HCEC 1CT (cell line): ENCODE measurements at regions not wholly inside any gene's neighbourhood (a gene's known extent, or its start where the extent isn't known, plus 50 kb on each side); places are given as distances from the start of the nearest gene placed in this dataset.

Experiments used
- DNase-seq: peaks from one replicate; pipeline ENCODE4 v3.0.0-alpha.2; 2017

GRCh38 chr2:196284144-196284844 lies 112.9 kb upstream of the STK17B start:
- DNase-seq = no peak

GRCh38 chr2:196284866-196285557 lies 113.6 kb upstream of the STK17B start:
- no peak for DNase-seq

GRCh38 chr2:196286821-196287220 lies 115.4 kb upstream of the STK17B start:
- no peak for DNase-seq

GRCh38 chr2:196287523-196287922 lies 116.1 kb upstream of the STK17B start:
- DNase-seq = no peak

GRCh38 chr2:196288006-196288538 lies 116.7 kb upstream of the STK17B start:
- DNase-seq = no peak

GRCh38 chr2:196289000-196289399 lies 117.6 kb upstream of the STK17B start:
- no peak for DNase-seq

- DNase-seq = no peak
These were observed 118.8 kb upstream of the STK17B start for GRCh38 chr2:196290136-196290535.

DNA sequence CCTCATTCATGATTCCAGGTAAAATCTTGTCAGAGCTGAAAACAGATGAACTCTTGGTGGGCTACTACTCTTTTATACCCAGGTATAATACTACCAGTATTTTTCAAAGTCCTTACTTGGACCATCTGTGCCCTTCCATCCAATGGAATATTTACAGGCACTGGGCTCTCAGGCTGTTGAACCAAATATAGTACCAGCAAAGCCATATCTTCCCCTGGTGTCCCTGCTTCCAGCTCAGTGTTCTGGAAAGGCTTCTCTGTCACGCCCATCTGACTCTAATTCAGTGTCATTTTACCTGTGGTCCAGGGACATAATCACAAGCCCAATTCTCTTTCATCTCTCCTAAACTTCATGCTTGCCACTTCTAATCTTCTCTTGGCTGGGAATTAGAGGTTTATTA lies 119.2 kb upstream of the STK17B start:
- no peak for DNase-seq

- no peak for DNase-seq
These were observed 120.0 kb upstream of the STK17B start for GRCh38 chr2:196291426-196291825.

- DNase-seq = no peak
These were observed 120.8 kb upstream of the STK17B start for GRCh38 chr2:196291873-196292800.

DNA sequence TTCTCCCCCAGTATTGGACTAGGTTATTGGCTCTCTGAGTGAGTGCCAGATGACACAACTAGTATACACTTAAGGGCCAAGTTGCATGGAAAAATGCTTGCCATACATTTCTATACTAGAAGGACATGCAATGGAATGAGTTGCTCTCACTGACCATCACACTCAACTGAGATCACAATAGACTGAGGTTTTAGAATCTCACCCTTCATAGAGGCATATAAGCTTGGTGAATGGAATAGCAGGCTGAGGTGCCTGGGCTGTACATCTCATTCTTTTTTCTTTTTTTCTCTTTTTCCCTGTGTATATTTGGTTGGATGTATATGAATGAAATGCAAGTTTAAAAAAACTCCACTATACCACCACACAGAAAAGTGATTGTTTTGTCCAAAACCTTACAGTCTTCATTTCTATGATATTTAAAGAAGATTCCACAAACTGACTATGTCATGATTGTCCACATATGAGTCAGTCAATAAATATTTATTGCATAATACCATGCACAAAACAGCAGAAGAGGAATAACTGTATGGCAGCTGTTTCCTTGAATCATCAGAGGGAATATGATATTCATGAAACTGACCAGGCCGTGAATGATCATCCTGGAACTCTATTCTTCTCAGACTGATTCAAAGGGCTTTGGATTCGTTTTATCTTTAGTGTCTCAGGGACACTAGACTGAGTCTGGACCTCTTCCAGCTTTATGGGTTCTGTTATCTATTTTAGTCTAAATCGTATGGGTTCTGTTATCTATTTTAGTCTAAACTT lies 122.6 kb upstream of the STK17B start:
- peak; percentile 95 for DNase-seq

DNA sequence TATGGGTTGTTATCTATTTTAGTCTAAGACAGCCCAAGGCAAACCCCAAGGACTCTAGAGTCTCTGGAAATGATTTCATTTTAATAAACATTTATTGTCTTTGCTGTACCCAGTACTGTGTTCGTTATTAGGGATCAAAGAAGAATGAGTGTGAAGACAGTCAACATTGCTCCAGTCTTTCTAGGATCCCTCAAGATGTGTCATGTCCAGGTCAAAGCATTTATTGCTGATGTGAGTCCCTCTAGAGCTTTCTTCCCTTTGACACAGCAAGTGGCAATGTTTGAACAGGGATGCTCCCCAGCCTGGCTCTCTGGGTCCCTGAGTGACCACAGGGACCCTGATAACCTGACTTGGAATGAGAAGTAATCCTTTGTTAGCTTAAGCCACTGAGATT lies 123.1 kb upstream of the STK17B start:
- DNase-seq = peak; percentile 47

- DNase-seq = no peak
These were observed 123.6 kb upstream of the STK17B start for GRCh38 chr2:196295005-196295404.

DNA sequence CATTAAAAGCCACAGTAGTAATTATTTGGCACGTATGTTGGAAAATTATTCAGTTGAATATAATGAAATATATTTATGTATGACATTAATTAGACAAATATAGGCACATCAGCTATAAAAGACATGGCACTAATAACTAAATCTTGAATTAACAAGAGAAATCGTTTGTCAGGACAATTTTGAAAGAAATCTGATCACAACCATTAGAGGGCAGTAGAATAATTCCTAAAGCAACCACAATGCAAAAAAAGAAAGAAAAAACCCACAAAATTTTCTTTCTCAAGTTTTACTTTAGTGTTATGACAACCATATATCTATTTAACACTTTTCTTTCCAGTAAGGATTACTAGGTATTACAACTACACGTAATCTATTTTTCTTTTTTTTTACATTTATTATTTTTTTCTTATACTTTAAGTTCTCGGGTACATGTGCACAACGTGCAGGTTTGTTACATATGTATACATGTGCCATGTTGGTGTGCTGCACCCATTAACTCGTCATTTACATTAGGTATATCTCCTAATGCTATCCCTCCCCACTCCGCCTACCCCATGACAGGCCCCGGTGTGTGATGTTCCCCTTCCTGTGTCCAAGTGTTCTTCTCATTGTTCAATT lies 126.8 kb upstream of the STK17B start:
- DNase-seq = peak; percentile 31

DNA sequence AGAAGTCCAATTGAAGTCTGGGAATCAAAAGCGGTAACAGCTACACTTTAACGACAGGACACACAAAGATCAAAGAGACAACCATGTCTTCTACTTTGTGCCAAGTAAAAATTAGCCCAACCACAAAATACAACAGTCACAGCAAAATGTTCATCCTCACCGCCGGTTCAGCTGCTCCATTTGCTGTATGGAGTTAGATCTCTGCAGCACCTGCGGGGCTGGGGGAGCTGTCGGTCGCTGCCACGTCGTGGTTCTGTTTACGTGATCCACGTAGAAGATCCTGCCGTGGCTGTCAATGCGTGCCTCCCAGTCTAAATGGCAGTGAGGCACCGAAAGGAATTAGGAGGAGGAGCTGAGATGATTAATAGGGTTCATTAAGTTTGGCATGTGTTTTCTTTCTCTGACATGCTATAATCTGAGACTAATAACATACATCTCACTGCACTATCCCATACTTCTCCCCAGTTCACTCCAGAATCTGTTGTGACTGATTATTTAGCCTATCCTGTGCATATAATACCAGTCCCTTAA lies 136.5 kb upstream of the STK17B start:
- DNase-seq = no peak

DNA sequence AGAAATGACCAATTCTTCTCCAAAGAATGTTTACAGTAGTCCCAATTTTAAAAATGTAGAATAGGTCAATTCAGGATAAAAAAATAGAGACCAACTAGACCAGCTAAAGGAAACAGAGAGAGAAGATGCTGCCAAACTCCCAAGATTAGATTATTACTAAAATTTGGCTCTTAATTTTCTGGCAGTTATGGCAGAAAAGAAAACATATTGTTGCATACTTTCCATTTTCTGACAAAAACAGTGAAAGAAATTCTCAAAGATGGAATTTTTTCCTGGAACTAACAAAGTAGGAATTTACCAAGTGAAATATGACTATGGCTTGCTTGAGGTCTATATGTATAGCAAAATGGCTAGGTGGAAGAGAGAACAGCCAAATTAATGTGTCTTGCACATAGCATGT lies 138.3 kb upstream of the STK17B start:
- no peak for DNase-seq

DNA sequence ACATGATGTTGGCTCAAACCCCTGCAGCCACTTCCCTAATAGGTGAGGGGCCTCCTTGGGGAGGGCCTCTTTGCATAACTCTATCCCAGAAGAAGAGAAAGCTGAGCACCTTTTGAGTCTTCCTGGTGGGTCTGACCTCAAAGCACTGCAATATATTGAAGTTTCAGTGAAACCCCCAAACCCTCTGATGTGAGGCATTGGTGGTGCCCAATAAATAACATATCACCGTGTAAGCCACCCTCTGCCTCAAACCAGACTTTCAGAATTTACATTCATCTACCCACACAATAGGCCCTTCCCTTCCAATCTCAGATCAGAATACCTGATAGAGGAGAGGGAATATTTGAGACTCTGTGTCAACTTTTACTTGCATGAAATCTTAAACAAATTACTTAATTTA lies 142.8 kb upstream of the STK17B start:
- DNase-seq = no peak

DNA sequence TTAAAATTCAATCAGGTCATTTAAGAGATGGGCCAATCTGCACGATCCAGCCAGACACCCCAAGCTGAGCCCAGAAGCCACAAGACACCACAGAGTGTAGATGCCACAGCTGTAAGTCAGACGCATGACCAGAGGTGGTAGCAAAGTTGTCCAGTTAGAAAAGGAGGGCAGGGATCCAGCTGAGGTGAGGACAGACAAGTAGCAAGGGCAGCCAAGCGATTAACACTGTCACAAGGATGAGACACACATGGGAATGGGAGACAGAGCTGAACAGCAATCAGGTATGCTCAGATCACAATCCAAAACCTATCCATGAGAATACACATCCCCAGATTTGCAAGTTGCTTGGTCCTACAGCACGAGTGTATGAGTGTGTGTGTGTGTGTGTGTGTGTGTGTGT lies 143.4 kb upstream of the STK17B start:
- DNase-seq = peak; percentile 17

- DNase-seq = peak; percentile 72
These were observed 144.1 kb upstream of the STK17B start for GRCh38 chr2:196315388-196316049.

- peak; percentile 76 for DNase-seq
These were observed 144.7 kb upstream of the STK17B start for GRCh38 chr2:196316050-196316430.
